ENCODE measurements at regions not wholly inside any gene's neighbourhood (a gene's known extent, or its start where the extent isn't known, plus 50 kb on each side); places are given as distances from the start of the nearest gene placed in this dataset.

GRCh38 chr2:220961143-220961860 is 610.8 kb downstream of the EPHA4 start:
- DNase-seq = no peak

GRCh38 chr2:220962556-220962955 is 609.5 kb downstream of the EPHA4 start:
- no peak for DNase-seq

GRCh38 chr2:220963076-220963475 is 609.0 kb downstream of the EPHA4 start:
- no peak for DNase-seq

GRCh38 chr2:220963930-220964329 is 608.2 kb downstream of the EPHA4 start:
- DNase-seq = no peak

GRCh38 chr2:220966636-220967035 is 605.5 kb downstream of the EPHA4 start:
- DNase-seq = no peak

- DNase-seq = no peak
Measured at GRCh38 chr2:220969348-220969747, 602.8 kb downstream of the EPHA4 start.

GRCh38 chr2:220980966-220981675 is 591.0 kb downstream of the EPHA4 start:
- no peak for DNase-seq

GRCh38 chr2:220981926-220982325 is 590.2 kb downstream of the EPHA4 start:
- no peak for DNase-seq

GRCh38 chr2:220985561-220985960 is 586.5 kb downstream of the EPHA4 start:
- DNase-seq = no peak

GRCh38 chr2:220987839-220988238 is 584.3 kb downstream of the EPHA4 start:
- no peak for DNase-seq

- no peak for DNase-seq
Measured at GRCh38 chr2:220991972-220992371, 580.1 kb downstream of the EPHA4 start.

GRCh38 chr2:220994846-220995245 is 577.3 kb downstream of the EPHA4 start:
- DNase-seq = no peak

- no peak for DNase-seq
Measured at GRCh38 chr2:220995581-220995980, 576.5 kb downstream of the EPHA4 start.

GRCh38 chr2:220998156-220998555 is 573.9 kb downstream of the EPHA4 start:
- no peak for DNase-seq

- DNase-seq = no peak
Measured at GRCh38 chr2:220999356-220999755, 572.7 kb downstream of the EPHA4 start.

GRCh38 chr2:221001381-221001801 is 570.7 kb downstream of the EPHA4 start:
- no peak for DNase-seq

GRCh38 chr2:221002101-221002685 is 569.9 kb downstream of the EPHA4 start:
- no peak for DNase-seq

GRCh38 chr2:221005338-221005737 is 566.8 kb downstream of the EPHA4 start:
- no peak for DNase-seq

- DNase-seq = no peak
Measured at GRCh38 chr2:221006084-221006483, 566.0 kb downstream of the EPHA4 start.

- DNase-seq = no peak
Measured at GRCh38 chr2:221016551-221016950, 555.6 kb downstream of the EPHA4 start.

GRCh38 chr2:221018262-221018661 is 553.8 kb downstream of the EPHA4 start:
- DNase-seq = no peak

- DNase-seq = no peak
Measured at GRCh38 chr2:221019668-221020067, 552.4 kb downstream of the EPHA4 start.

GRCh38 chr2:221022554-221022953 is 549.5 kb downstream of the EPHA4 start:
- DNase-seq = no peak

- DNase-seq = no peak
Measured at GRCh38 chr2:221025398-221025797, 546.7 kb downstream of the EPHA4 start.
